NCI-H460 (cell line): ENCODE measurements at regions not wholly inside any gene's neighbourhood (a gene's known extent, or its start where the extent isn't known, plus 50 kb on each side); places are given as distances from the start of the nearest gene placed in this dataset.

Experiments used
- DNase-seq: peaks from one replicate; pipeline ENCODE4 v3.0.0-alpha.2; 2016; ENCODE audit warnings: low read depth; ENCODE audit errors: extremely low read depth

DNA sequence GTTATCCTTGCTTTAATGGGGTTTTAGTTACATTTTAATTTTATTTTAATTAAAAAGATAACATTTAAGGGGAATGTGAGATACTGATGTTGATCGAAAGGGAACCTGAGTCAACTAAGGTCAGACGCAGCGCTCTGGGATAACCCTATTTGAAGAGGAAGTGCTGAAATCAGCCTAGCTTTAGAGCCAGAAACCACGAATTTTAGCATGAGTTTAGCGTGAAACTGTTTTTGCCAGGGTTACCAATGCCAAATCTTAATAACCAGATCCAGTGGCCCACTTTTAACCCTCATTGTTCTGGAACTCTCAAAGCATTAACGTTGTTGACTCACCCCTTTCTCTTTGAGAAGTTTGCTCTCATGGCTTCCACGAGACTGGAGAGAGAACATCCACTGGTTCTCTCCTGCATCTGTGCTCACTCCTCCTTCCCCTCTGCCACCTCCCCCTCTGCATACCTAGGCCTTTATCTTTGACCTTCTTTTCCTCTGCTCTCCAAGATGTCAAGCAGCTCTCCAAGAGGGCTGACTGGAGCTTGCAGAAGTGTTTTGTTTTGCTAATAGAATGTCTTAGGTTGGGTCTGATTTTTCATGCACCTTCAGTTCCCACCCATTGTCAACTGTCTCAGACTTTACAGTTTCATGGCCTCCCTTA, 198.3 kb upstream of the CELF2 start:
- no peak for DNase-seq

DNA sequence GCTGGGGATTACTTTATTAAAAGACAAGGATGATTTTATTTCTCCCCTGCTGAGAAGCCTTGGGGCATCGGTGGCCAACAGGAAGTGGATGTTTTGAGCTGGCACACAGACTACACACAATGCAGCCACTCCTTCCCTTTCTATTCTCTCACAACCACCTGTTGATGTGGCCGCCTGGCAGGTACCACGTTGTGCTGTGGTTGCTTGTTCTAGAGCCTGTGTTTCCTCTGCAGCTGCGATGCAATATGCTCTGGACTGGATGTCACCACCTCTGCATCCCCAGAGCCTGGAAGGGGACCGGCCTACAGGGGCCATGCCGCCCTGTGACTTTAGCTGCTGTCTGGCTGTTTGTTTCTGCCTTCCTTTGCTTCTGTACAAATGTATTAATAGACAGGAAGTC, 195.7 kb upstream of the CELF2 start:
- no peak for DNase-seq

DNA sequence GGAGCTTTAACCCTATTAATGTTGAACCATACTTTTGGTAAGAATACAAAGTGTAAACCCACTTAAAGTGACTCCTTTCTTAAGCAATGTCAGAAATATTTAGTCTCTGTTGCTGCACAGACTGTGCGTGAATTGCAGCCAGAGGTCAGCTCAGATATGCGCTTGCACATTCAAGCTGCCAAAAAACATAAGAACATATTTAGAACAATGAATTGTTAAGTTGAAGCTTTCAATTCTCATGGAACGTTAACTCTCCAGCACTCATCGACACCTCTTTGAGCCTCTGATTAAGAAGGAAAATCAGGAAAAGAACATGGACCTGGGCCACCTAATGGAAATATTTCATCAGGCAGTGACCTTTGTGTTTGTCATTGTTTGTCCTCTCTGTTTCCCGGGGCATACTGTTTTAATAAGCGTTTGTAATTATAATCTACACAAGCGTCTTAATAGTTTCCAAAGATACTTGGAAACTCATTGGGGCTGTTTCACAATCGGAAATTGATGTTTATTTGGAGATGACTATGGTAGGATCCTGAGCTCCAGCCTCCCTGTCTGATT, 193.0 kb upstream of the CELF2 start:
- no peak for DNase-seq

DNA sequence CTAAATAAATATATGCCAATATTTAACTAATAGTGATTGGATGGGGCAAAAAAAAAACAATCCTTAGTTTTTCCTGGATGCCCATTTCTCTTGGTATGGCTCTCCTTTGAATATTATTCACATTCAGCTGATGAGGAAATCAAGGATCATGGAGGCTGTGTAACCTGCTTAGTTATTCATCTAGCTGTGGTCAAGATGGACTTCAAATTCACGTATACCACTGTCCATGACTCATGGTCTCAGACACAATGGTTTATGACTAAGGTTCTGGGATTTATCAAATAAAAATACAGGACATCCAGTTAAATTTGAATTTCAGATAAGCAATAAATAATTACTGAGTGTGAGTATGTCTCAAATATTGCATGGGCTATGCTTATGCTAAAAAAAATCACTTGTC, 191.5 kb upstream of the CELF2 start:
- no peak for DNase-seq

DNA sequence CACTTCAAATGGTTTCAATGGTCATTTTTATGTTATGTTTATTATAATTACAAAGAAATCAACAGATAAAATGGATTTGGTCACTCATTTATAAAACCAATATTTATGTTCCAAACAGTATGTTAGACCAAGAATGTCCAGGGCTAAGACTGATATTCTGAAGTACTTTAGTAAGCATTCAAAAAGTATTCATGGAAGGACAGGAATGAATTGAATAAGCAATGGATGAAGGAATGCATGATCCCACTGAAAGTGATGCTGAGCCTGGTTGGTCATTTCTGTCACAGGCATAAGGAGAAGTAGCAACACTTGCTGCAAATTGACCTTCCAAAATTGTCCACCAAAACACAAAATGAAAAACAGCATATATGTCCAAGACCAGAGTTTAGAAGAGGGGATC, 189.0 kb upstream of the CELF2 start:
- no peak for DNase-seq

DNA sequence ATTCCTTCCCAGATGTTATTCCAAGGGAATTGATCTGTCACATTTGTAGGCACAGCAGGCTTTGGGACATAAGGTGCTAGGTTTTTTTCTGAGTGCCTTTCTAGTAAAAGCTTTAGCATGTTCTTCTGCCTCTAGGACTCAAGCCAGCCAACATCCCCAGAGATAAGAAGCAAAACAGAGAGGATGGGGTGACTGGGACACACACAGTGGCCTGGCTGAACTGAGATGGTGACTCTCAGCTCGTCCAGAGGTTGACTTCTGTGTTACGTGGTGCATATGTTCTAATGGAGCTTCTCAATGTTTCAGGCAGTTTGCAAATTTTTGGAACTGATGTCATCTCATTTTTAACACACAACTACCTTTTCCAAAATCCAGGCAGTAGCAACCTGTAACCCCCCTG, 188.1 kb upstream of the CELF2 start:
- no peak for DNase-seq

DNA sequence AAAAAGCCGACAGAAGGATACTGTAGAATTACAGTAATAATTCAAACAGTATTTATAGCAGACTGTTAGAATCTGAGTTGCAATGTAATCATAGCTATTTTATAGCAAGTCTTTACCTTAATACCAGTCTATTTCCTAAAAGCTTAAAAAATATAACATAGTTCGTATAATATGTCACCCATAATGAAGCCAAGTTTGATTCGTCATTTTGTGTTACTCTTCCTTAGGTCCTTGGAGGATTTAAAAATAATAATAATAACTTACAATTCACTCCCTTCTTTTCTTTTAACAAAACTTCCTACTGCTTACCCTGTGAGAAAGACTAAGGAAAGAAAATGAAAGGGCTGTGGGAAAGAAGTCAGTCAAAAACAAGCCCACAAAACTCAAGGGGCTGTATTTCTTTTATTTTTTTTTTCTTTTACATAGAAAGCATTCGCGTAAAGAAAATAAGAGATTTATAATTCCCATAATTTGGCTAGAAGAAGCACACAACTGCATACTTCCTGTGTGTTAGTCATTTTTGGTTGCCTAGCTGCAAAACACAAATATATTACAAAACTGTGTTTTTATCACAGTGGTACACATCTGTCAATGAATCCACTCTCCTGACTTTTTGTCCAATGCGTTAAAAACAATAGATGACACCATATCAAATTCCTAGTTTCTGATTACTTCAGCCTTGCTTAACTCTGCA, 187.2 kb upstream of the CELF2 start:
- DNase-seq: no peak

DNA sequence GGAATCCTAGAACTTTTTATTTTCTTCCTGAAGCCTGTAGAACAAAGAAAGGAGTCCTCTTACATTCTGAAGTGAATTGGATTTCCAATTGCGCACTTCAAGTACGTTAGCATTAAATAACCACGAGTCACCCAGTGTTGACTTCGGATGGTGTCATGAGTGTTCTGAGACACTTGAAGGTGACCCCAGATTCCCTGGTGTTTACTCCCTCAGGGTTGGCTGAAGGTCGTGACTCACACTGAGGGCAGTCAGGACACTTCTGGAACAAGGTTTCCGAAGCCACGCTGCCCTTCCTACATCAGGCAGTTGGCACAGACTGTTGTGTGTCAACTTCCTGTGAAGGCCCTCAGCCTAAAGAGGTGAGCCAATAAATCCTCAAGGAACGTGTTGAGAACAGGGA, 186.6 kb upstream of the CELF2 start:
- DNase-seq: no peak

DNA sequence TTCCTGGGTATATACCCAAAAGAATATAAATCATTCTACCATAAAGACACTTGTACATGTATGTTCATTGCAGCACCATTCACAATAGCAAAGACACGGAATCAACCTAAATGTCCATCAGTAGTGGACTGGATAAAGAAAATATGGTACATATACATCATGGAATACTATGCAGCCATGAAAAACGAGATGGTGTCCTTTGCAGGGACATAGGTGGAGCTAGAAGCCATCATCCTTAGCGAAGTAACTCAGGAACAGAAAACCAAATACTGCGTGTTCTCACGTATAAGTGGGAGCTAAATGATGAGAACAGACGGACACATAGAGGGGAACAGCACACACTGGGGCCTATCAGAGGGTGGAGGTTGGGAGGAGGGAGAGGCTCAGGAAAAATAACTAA, 183.7 kb upstream of the CELF2 start:
- DNase-seq: no peak

DNA sequence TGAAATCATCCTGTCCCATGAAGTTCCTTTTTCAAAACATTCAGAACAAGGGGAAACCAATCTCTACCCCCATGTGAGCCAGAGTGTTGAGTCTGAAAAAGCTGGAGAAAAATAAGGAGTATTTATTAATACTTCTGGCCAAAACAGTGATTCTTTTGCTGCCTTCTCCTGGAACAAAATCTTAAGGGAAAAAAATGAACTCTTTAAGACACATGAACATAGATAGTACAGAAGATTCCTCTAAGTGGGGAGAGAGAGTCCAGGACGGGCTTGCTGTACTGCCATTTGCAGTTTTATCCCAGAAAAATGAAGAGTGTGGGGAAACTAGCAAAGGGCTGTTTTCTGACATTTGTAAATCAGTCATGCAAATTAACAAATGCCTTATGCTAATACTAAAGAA, 173.4 kb upstream of the CELF2 start:
- DNase-seq: no peak

DNA sequence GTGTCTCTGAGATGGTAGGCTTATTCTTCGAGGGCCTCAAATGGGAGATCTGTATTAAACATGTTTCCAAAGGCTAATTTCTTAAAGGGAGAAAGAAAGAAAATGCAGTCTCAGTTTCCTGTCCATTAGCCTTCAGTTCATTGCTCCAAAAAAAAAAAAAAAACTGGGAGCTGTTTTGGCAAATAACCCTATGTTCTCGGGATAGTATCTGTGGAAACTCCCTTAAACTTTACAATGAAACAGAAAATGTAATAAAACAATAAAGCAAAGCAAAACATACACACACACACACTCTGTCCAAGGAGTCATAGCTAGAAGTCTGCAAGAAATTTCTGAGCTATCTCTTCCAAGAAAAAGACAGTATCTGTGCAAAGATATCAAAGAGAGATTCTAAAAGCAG, 172.5 kb upstream of the CELF2 start:
- no peak for DNase-seq

DNA sequence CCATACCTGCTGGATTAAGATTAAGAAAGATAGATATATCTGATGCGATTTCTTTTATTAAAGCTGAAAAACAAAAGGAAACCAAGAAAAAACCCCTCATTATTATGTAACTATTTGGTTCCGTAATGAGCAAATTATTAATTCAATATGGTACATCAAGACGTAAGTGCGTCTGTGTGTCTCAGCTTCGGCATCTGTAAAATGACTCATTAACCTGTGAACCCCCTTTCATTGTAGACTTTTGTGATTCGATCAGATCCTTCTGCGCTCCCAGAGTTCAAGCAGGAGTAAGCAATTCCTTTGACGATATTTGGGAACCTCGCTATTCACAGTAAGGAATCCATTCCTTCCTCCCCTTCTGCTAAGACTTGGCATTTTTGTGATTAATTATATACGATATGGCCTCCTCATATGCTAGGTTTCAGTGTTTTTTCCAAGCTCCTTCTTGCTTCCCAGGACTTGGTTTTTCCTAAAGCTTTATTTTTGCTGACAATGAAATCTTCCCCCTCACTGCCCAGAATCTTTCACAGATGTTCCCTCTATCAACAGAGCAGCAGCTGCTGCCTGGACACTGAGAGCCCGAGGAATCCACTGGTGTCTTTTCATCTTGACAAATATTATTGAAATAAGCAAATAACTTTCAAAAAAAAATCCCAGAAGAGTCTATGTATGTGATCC, 171.7 kb upstream of the CELF2 start:
- no peak for DNase-seq

DNA sequence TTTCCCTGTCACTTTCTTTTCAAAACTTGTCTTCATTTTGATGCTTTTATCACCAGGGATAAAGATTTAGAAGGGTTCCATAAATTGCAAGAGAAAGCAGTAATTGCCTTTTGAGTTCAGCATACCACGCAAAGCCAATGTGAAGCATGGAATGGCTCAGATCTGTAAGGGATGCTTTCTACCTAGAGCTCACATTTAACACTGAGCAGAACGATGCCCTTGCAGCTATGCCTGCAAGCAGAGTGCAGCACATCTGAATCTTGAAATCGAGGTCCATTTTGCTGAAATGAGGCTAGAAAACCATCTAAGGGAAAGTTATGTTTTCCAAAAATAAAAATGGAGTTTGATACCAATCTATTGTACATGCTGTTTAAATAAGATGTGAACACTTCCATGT, 171.2 kb upstream of the CELF2 start:
- no peak for DNase-seq

DNA sequence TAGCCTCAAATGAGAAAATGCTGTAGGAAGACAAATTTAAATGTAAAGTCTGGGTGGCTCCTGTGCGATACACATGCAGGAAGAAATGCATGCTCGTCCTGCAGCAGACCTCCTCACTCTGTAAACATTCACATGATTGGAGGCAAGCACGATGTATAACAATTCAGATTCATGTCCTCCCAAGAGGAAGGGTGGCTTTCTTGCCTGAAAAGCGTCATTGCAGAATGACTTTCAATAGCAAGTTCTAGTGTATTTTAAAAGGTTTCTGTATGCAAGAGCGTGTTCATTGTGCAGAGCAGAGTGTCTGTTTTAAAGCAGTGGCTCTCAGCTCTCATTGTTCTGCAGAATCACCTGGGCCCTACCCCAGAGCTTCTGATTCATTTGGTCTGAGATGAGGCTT, 170.3 kb upstream of the CELF2 start:
- DNase-seq: no peak

DNA sequence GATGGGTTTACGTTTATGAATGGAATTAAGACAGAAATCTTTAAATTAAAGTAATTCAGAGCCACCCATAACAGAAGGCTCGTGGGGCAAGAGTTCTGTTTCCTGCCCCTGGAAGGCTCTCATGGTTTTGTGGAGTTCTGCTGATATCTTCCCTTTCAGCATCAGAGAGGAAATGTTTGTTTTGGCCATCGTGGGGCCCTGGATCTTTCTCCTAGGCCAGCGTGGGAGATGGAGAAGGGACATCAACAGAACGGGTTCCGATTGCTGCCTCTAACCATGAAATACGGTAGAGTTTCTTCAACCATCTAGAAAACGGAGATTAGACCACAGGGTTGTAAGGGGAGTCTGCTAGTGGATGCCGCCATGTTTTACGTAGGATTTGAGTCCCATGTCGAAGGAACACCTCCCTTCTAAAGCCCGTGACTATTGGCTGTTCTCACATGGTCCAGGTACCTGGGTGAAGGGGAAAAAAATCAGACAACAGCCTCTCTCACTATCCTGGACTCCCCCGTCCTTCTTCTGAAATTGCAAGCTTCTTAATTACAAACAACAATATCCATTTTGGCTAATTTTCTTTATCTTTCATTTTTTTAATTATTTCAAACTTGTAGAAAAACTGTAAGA, 169.1 kb upstream of the CELF2 start:
- DNase-seq: no peak

DNA sequence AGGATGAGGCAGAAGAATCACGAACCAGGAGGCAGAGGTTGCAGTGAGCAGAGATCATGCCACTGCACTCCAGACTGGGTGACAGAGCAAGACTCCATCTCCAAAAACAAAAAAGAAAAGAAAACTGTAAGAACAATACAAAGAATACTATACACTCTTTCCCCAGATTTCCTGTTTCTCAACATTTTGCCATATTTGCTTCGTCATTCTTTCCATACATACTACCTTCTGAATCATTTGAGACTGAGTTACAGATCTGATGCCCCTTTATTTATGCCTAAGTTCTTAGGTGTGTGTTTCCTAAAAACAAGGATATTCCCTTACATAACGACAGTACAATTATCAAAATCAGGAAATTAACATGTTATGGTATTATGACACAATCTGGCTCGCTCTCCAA, 168.4 kb upstream of the CELF2 start:
- no peak for DNase-seq

DNA sequence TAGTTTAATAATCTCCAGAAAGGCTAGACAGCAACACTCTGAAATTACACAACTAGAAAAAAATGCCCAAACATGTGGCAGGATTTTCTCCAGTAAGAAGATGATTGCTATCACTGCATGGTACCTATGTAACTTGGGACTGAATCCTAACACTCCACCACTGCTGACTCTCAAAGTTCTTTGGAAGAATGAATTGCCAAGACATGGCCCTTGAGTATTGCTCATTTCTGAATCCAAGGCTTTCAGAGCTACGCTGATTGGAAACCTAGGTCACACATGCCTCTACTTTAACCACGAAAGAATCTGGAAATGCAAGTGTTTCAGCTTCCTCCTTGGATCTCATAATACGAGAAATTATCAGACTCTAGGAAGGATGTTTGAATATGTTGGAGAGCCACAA, 167.5 kb upstream of the CELF2 start:
- DNase-seq: no peak

DNA sequence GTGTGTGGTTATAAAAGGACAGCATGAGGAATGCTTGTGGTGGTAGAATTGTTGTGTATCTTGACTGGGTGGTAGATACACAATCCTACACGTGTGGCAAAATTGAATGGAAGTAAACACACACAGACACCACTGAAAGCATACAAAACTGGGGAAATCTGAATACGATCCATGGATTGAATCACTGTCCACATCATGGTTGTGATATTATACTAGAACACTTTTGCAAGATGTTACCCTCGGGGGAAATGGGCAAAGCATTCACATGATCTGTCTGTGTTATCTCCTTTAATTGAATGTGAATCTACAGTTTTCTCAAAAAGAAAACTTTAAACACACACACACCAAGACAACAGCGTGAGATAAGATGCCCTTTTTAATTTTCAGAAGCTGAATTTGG, 165.2 kb upstream of the CELF2 start:
- DNase-seq: no peak

DNA sequence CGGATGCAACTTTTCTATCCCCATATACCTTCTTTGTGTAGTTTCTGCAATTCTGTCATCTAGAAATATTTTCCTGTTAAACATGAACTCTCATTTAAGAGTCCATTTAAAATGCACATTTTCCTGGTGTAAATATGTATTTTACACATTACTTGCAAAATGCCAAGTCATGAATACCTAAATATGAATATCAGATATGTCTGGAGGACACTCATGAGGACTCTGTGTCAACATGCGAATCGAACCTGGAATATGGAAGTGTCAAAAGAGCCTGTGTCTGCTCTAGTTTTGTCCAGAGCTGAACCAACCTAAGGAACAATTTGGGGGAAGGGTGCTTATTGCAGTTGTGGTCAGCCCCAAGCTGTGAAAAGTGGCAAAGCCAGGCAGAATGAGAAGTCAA, 163.7 kb upstream of the CELF2 start:
- DNase-seq: no peak

DNA sequence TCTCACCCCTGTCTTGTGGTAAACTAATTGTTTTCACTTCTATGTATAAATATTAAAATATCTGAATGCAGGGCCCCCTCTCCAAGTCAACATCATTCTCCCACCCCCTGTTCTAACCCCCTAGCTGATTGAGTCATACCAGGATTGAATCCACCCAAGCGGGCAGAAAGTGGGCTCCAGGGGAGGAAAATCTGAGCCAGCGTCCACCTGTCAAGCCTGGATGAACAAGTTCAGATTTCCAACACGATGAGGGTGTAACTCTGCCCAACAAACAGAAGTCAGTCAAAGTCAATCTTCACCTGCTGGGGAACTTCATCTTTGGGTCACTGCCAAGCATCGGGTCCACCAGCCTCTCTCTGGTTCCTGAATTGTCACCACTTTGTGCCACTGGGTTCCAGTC, 162.9 kb upstream of the CELF2 start:
- no peak for DNase-seq

DNA sequence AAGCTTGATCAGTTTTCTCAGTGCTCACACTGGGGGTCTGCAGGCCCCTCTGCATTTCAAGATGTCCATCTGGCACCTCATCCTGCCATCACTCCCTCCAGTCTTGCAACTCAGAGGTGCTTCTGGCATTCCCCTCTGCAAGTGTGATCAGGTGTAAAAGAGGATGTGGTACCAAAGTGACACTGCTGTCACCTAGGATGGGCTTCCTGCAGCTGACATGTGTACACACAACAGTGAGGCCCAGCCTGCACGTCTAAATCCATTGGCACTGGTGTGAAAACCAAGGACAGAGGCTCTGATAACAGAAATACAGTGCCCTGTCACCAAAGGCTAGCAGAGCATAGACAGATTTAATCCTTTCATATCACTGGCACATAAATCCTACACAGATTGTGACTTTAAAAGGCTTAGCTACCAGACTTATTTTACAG, 162.5 kb upstream of the CELF2 start:
- DNase-seq: no peak
